Coronary artery (tissue), 2 donors: ENCODE measurements at regions not wholly inside any gene's neighbourhood (a gene's known extent, or its start where the extent isn't known, plus 50 kb on each side); places are given as distances from the start of the nearest gene placed in this dataset.

Experiments used
- DNase-seq: peaks from one replicate; pipeline ENCODE4 v3.0.0-alpha.2; 2017; ENCODE audit warnings: low spot score
- H3K27ac ChIP-seq, 2 donors: fragments of 200-600 bp; sonication (generic); one replicate each; pipeline ENCODE4 v1.5.1; 2016 to 2019
- H3K4me3 ChIP-seq: fragments of 200-600 bp; sonication (generic); 2 replicates; pipeline ENCODE4 v1.5.1; 2016; ENCODE audit warnings: mild to moderate bottlenecking, moderate library complexity
- TF ChIP-seq, protein P1 (sequence below): fragments of 200-600 bp; sonication (generic); IDR thresholded peaks from one replicate; pipeline ENCODE4 v1.5.1; 2019; ENCODE audit warnings: antibody characterized with exemption

DNA sequence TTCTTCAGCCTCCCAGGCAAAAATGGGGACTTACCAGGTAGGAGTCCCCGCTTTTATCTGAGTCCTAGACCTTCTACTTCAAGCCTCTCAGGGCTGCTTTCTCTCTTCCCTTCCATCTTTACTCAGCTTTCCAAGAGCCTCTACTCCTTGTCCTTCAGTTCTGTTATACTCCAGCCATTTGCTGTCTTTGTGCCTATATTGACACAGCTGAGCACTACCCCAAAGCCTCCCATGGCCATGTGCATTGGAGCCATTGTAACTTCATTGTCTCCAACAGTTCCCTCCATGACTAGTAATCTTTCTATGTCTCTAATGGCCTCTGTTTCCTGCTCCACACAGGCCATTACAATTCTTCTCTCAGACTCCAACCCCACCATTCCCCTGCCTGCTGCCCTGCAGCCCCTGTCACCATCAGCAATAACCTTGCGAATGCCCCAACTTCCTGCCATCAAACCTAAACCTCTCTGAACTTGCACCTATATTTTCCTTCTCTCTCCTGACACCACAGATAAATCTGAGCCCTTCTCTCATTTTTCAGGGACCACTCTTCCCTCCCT is 77.9 kb upstream of the ADPGK start:
- H3K4me3 ChIP-seq: no peak overlapping the region
- no peak overlapping the region for H3K27ac ChIP-seq
- no peak for DNase-seq
- TF ChIP-seq, protein P1, sequence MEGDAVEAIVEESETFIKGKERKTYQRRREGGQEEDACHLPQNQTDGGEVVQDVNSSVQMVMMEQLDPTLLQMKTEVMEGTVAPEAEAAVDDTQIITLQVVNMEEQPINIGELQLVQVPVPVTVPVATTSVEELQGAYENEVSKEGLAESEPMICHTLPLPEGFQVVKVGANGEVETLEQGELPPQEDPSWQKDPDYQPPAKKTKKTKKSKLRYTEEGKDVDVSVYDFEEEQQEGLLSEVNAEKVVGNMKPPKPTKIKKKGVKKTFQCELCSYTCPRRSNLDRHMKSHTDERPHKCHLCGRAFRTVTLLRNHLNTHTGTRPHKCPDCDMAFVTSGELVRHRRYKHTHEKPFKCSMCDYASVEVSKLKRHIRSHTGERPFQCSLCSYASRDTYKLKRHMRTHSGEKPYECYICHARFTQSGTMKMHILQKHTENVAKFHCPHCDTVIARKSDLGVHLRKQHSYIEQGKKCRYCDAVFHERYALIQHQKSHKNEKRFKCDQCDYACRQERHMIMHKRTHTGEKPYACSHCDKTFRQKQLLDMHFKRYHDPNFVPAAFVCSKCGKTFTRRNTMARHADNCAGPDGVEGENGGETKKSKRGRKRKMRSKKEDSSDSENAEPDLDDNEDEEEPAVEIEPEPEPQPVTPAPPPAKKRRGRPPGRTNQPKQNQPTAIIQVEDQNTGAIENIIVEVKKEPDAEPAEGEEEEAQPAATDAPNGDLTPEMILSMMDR: no peak

DNA sequence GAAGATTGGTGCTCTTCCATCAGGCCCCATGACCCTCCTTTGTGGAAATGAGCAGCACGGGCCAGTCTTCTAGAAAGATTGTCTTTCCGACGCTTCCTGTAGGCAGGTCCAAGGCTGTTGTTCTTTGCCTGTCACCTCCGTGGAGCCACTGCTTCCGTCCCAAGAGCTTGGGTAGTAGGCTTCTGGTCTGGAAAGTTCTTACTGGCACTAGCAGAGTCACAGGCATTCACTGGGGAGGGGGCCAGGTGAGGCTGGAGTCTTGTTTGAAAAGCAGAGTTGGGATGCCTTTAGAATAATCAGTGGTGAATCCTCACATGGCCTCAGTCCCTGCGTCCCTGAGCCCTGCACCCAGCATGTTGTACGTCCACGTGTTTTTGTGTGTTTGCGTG is 76.2 kb upstream of the ADPGK start:
- DNase-seq: no peak
- Histone ChIP-seq H3K4me3 (no peak overlapping the region), H3K27ac (no peak overlapping the region)
- TF ChIP-seq, protein P1: no peak

DNA sequence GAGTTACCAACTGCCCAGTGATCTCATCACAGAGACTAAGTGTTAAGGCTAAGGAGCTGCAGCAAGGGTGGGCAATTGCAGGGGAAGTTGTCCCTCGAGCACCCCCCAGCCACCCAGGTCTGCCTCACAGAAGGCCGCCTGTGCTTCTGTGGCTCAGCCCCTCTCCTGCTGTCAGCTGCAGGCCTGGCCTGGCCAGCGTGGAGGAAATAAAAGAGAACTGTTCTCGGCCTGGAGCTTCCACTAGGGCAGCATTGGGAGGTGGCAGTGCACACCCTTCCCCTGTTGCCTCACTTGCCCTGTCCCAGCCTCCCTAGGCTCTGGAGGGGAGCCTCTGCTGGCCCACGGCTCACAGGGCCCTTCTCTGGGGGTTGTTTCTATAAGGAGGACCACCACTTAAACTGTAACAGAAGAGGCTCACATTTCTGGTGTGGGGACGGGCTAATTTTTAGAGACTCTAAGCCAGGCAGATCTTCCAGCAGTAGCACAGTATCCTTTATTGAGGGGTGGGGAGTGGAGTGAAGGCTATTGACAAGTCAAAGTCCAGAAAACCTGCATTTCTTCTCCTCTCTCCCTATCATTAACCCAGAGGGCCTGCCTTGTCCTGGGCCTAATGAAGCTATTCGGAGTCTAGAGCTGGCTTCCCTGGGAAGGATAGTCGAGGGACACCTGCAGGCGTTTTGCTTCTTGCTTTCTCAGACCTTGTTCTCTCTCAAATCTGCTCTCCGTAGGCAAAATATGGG is 75.6 kb upstream of the ADPGK start:
- H3K4me3 ChIP-seq: no peak overlapping the region
- DNase-seq: no peak
- TF ChIP-seq, protein P1: no peak
- no peak overlapping the region for H3K27ac ChIP-seq

DNA sequence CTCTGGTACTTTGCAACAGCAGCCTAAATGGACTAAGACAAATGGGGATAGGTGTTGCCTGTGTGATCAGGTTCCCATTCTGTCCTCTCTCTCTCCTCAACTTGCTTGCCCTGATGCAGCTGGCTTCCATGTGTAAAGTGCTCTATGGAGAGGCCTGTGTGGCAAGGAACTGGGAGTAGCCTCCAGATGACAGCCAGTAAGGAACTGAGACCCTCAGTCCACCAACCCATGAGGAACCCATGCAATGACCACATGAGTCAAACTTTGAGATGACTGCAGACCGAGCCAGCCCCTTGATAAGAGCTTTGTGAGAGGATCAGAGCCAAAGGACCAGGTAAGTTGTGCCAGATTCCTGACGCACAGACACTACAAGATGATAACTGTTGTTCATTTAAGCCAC is 74.6 kb upstream of the ADPGK start:
- Histone ChIP-seq H3K27ac (no peak overlapping the region), H3K4me3 (no peak overlapping the region)
- TF ChIP-seq, protein P1: no peak
- DNase-seq: no peak

DNA sequence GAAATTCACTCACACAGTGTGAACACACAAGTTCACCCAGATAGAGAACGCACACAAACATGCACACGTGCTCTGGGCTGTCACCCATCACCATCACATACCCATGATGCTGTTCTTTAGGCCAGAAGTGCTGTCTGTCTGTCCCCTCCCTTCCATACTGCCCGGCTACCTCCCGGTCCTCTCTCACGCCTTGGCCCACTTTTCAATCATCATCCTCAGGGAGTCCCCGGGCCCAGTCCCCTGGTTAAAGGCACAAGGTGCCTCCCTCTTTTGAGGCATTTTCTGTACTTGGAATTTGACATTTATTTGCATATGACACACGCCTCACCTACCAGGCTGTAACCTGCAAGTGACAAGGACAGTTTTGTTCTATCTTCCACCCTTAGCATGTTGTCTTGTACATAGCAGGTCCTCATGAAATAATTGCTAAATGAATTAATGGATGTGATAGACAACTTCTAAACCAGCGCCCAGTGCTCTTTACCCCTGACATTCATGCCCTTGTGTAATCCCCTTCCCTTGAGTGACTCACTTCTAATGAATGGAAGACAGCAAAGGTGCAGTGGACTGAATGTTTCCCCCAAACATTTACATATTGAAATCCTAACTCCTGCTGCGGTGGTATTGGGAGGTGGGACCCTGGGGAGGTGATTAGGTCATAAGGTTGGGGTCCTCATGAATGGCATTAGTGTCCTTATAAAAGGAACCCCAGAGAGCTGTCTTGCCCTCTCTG is 73.9 kb upstream of the ADPGK start:
- Histone ChIP-seq H3K27ac (no peak overlapping the region), H3K4me3 (no peak overlapping the region)
- TF ChIP-seq, protein P1: no peak
- no peak for DNase-seq

DNA sequence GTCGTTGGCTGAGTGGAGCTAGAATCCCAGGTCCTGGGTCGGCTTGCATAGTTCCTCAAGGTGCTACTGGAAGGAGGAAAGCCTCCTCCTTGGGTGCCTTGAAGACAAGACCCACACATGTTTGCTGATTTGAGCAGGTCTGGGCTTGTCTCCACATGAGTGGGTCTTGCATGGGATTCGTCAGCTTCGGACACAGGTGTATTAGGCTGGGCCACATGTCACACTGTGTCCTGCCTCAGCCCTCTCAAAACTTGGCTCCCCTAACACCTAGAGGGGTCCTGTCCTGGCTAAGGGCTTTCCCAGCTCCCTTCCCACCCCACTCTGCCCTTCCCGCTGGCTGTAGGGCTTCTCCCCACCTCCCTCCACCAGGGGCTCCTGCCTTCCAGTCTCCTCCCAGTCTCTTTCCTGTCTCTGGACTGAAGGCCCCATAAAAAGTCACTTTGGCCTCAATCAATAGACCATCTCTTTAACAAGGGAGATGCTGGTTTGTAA is 73.0 kb upstream of the ADPGK start:
- Histone ChIP-seq H3K27ac (no peak overlapping the region), H3K4me3 (no peak overlapping the region)
- no peak for DNase-seq
- TF ChIP-seq, protein P1: no peak
